ENCODE measurements at regions not wholly inside any gene's neighbourhood (a gene's known extent, or its start where the extent isn't known, plus 50 kb on each side); places are given as distances from the start of the nearest gene placed in this dataset.
"Not testable (repeated sequence)": the region's sequence is repeated elsewhere in the genome, so short reads cannot be mapped to it uniquely, and the experiment has no call there.

DNA sequence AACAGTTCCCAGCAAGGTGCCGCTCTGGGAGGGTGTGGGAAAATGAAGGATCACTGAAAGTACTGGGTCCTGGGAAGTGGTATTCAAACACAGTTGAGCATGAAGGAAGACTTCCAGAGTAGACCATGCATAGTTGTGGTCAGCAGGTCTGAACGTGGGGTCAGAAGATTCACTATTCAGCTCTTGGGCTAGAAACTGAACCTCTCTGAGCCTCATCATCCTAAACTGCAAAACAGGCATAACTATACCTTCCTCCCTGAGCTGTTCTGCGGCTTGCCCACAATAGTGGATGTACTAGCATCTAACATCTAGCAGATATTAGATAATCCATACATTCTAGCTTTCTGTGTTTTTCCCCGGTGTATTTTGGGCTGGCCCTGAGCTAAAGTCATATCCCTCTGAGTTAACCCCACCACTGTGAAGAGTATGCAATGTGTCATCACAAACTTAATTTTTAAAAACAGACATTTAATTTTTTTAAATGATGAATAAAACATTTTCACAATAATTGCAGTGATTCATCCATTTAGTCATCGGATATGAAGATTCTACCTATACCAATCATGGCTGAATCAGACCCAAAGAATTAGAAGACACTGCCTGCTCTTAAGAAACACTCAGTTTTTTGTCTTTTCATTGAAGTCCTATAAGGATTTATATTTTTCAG lies 179.1 kb downstream of the BLID start:
- no peak for DNase-seq

DNA sequence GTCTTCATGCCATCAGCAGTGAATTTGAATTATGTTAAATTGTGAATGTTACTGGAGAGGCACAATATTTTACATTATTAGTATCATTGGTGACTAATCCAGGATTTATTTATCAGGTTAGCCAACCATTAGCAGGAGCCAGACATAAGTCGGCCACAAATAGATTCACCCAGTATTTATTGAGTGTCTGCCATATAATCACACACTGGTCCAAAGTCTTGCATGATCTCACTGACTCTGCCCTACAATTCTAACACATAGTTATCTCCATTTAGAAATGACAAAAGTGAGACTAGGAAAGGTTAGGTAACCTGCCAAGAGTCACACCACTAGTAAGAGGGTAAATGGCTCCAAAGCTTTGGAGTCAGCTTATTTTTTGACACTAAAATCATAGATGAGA lies 179.6 kb downstream of the BLID start:
- DNase-seq, result no peak

DNA sequence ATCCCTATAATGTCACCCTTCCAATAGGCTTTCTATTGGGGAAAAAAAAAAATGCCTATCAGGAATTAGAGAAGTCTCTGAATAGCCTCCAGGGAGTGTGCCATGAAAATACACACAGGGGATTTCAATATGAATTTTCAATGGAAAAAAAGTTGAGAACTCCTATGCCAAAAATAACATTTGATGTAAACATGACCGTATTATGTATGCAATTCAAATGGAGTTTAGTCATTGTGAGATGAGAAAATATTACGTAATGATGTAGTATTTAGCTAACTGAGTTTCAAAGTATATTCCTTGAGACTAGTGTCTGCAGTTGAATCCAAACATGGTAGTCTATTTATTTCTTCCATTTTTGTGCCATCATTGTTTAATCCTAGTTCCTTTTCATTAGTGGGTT lies 182.3 kb downstream of the BLID start:
- no peak for DNase-seq

DNA sequence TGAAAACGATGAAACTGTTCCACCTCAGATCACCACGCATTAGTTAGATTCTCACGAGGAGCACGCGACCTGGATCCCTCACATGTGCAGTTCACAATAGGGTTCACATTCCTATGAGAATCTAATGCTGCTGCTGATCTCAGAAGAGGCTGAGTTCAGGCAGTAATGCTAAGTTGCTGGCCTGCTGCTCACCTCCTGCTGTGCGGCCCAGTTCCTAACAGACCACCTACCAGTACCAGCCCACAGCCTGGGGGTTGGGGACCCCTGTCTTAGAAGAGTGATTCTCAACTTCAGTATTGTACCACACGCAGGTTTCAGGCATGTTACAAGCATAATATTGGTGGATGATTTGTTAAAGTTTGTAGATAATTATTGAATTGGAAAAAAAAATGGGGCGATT lies 182.7 kb downstream of the BLID start:
- DNase-seq, result no peak

DNA sequence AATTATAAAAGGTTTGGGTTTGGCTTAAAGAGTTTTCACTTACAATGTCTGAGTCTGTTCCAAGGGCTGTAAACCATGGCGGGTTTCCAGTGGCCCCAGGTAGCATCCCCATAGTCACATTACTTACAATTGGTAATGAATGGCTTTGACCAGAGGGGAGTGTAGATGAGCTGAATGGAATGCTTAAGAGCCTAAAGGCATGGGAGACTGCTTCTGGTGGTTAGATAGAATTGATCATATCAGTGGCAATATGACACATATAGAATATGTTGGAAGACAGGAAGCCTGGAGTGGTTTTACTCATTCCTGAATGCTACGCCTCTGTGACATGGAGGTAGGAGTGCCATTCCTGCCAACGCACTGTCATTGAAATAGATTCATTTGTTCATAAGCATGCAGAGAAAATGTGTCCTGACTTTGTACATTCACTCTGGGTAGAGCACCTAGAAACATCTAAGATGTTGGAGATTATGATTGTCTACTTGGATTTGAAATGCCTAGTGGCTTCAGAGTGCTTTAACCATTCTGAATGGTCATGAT lies 183.3 kb downstream of the BLID start:
- no peak for DNase-seq

DNA sequence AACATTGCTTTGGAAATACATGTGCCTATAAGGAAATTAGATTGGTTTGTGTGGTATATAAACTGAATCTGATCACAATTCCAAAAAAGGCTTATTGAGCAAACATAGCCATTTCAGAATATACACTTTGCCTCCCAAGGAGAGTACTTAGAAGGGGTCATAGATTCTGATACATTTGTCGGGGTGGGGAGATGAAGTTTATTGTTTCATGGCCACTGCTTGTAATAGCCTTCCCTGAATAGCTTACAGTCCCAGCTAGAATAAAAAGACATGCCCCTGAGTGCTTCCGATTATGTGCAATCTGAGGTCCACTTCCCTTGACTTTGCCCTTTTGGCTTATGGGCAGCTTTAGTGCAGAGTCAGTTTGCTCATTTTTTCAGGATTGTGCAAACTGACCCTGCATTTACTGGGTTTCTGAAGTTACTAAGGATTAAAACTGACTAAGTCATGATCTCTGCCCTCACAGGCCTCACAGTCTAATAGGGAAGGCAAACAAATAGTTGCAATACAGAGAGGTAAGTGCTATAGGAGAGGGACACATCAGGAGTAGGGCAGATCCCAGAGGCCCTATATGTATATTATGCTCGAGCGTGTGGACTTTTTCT lies 184.2 kb downstream of the BLID start:
- no peak for DNase-seq

DNA sequence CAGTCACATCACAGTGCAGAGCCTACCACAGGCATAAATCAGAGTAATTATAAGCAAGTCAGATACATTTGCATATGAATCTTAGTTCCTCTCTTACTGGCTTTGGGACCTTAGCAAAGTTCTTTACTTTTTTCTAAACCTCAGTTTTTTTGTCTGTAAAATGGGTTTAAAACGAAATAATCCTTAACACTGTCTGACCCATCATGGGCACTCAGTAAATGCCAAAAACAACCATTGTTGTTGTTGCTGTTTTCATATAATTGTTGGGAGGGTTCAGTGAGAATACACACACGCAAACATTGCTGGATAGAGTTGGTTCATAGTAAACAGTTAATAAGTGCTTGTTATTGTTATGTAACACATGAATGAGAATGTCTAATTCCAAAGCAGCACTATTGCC lies 184.9 kb downstream of the BLID start:
- DNase-seq, result no peak

DNA sequence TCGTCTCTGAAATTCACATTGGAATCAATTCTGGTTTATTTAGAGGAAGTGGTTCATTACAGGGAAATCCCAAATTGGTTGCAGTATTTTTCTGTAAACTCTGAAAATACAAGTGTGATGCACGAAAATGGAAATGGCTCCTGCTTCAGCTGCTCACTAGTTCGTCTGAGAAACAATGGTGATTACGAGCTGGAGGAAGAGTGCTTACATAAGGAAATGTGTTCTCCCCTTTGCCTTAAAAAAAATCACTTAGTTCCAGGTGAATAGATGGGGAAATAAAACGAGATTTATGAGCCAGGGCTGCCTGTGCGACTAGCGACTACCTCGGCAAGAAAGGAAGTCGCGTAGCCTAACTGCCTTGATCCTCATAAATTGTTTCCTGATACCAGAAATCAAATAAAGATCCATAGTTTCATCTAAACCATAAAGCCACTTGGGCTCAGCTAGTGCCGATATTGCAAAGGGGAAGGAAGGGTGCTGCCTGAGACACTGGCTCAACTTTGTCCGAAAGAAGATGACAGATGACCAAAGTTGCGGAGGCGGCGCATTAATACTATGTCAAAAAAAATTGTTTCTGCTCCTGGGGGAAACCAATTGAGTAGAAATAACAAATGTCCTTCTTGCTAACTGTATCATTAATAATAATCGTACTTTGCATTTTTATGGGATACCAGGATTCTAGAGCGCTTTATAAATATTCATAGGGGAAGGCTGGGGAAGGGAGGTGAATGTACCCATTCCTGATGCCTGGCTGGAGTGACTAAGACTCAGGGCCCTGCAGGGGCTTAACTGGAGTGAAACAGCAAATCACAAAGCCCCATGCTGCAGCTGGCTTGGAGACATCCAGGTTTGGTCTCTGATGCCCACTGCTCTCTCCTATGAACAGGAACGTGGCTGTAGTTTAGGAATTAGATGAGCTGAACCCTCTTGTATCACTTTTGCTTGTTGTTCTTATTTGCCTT lies 185.7 kb downstream of the BLID start:
- DNase-seq, result peak; percentile 34

DNA sequence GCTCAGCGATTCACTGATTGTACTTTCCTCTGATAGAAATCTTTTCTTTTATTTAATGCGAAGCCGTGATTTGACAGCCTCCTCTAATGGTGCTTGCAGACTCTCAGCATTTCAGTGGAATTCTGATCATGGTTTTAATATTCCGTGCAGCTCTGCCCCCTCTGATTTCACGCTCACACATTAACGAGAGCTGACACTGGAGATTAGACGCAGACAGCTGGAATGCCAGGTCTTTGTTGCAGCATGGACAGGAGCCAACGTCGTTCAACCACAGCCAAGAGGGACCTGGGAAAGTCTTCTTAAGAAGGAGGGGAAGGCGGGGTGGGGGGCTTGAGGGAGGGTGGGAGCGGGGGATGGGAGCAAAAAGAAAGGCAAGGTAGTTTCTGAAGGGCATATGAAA lies 186.4 kb downstream of the BLID start:
- peak; percentile 81 for DNase-seq

DNA sequence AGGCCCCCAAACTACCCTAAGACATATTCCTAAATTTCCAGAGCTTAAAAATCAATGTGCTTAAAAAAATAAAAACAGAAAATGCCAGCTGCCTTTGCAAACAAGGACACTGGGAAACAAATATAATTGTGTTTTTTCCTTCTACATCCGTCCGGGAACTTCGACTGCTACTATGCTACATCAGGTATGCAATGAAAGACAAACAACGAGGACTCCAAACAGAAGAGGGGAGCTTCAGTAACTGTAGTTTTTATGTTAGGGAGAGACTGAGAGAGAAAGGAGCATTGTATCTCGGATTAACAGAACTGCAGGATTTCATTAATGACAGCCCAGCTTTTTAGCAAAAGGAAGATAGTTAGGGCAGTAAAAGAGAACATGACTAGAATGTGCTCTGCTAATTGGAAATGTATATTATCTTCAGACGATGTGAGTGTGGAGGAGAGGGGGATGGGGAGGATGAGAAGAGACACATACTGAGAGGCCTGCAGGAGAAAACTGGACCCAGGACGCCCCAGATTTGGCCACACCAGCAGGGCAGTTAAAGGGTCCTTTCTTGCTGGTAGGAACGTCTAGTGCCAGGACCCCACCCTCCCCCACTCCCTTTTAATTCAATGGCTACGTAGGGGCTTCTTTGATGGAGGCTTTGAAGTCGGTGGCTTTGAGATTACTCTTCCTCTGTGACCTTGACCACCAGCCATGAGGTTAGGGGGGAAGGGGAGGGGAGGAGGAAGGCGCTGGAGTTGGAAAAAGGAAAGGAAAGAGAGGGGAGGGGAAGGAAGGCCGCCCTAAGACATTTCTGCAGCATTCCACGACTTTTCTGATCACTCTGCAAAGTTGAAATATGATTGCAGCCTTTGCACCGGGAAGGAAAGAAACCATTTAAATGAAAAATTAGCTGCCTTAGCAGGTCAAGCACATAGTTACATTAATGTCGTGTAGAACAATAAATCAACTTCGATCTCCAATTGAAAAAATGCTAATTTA lies 187.1 kb downstream of the BLID start:
- DNase-seq, result peak; percentile 44

DNA sequence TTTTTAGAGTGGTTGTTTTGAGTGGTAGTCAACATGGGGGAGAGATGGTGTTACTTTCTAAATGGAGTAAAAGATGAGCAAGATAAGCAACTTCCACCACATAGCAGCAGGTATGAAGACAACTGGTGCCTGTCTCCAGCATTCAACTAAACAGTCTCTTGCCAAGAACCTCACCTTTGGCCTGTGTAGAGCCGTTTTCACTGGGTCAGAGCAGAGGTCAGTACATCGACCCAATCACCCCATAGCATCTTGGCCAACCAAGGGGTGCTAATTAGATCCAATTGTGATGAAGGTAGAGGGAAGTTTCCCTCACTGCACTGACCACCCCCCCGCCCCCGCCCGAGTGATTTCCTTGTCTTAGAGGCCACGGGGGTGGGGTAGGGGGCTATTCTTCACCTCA lies 188.2 kb downstream of the BLID start:
- DNase-seq, result no peak

DNA sequence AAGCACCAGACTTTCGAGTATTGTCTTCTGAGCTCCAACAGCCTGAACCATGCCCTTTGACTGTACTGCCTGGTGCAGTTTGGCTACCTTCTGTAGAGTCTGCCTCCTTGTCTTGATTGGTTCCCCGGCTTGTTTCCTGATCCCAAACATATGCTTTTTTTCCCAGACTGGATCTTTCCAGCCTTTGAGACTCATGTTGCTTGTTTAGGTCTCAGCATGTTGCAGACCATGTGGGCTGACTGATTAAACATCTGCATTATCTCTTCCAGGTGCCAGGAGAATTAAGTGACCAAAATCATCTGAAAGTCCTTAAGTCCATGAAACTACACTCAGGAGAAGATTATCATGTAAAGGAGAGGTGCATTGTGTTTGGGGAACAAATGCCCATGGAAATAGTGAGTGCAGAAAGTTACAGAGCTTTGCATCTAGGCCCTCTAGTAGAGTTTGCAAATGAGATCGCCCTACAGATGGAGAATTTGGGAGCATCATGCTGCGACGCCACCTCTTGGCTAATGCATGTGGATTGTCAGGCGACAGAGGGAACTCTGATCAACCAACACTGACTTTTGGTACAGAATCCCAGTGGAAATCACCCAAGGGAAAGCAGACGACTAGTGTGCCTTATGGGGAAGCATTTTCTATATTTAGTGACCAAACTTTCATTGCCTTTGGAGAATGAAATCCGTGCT lies 188.8 kb downstream of the BLID start:
- DNase-seq, result no peak

DNA sequence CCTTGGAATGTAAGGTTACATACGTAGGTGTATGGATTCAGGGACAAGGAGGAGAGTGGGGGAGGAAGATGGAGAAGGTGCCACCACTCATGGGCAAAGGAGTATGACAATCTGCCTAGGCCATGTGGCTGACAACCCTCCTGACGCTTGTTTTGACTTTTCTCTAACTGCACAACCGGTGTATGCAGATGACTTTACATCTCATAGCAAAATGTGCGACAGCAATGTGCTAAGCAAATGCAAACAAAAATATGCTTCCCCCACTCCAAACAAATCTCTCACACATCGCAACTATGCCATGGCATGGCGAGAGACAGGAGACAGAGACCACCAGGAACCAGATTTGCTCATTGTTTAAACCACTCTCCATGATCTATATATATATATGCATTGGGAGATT lies 191.8 kb downstream of the BLID start:
- no peak for DNase-seq

DNA sequence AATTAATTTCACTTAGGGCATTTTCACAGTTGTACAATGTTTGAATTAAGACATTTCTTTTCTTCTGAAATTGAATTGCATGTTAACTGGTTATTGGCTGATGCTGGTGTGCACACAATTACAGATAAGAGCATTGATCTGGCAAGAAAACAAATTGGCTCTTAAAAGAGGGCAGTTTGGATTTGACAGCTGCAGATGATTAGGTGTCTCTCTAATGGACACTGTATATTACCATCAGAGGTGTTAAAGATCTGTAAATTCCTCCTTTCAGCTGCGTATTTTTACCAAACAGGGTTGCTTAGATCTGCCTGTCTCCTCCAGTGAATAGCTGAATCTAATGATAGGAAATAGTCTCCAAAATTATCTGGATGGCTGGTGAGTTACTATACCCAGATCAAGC lies 198.5 kb downstream of the BLID start:
- DNase-seq, result no peak

DNA sequence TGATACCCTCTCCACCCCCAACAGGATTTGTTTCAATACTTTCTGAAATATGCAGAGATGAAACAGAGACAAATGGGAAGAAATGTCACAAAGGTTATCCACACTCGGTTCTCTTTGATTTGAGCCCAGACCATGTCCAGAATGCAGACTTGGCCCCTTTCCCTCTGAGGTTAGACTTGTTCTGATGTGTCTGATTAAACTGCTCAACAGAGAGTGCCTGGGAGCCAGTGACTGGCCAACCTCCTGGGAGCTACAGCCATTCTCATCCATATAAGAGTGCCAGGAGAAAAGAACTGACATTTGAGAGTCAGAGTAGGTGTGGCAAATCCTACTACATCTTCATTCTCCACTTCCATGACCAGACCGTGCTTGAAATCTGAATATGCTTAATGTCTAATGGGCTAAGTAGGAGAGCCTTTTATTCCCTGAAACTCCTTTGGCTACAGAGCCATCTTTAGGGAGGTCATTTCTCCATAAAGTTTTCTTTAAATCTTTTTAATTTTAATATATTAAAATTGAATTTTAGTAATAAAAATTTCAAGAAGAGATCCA lies 201.4 kb downstream of the BLID start:
- DNase-seq, result no peak

DNA sequence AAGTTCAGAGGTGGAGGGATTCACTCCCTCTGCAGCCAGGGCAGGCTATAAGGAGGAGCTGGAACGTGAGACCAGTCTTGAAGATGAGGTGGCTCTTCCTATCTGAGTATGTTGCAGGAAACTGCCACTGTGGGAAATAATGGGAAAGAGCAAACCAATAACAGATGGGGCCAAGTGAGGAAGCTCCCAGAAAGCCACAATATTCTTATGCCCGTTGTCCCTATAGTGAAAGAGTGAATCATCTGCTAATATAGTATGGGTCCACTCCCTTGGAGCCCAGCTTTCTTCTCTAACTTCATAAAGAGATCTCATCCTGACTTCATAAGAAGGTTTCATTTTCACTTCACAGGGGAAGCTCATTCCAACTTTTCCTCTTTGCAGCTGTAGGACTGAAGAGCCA lies 206.4 kb downstream of the BLID start:
- no peak for DNase-seq

DNA sequence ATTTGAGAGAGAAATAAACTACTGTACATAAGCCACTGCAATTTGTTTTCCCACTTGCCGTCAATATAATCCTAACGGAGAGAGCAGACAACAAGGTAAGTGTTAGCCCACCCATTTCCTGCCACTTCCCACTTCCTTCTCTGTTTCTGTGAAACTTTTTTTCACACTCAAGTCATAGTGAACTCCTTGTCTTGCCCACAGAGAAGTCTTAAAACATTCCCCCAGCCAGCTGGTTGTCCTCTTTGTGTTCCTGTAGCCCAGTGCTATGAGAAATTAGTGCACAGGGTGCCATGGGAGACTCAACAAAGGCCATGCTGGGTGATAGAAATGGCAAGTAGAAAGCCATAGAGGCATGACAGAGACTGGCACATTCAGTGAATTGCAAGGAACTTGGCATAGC lies 208.6 kb downstream of the BLID start:
- no peak for DNase-seq

DNA sequence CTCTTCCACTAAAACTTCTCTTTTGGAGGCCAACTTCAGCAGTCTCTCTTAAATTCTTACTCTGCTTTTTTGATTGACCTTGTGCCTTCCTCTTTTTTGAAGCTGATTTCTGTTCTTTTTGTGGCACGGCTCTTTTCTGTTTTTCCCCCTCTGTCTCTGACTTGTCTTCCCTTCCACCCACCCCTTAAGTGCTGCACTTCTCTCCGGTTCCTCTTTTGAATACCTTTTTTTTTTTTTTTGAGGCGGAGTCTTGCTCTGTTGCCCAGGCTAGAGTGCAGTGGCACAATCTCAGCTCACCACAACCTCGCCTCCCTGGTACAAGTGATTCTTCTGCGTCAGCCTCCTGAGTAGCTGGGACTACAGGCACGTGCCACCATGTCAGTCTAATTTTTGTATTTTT lies 211.9 kb downstream of the BLID start:
- no peak for DNase-seq

DNA sequence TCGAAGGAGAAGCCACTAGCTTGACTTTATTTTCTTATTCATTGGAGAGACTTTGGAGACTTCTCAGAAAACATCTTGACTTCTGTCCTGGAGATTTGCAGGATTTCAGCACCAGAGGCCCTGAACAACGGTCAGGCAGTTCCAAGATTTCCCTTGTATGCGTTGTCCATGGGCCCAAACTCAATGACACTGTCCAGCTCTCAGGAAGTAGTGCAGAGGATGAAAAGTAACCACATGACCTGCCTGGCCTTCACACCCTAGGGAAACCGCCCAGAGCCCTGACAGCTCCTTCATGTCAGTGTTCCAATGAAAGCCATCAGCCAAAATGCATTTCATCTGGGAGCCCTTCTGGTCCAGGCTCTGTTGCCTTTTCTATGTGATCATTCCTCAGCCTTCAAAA lies 214.1 kb downstream of the BLID start:
- no peak for DNase-seq

DNA sequence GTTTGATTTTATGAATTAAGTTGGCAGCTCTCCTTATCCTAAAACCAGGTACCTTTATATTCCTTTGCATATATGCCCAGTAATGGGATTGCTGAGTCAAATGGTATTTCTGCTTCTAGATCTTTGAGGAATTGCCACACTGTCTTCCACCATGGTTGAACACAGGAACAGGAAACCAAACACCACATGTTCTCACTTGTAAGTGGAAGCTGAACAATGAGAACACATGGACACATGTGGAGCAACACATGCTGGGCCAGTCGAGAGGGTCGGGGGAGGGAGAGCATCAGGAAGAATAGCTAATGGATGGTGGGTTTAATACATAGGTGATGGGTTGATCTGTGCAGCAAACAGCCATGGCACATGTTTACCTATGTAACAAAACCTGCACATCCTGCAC lies 214.6 kb downstream of the BLID start:
- not testable (repeated sequence) for DNase-seq

DNA sequence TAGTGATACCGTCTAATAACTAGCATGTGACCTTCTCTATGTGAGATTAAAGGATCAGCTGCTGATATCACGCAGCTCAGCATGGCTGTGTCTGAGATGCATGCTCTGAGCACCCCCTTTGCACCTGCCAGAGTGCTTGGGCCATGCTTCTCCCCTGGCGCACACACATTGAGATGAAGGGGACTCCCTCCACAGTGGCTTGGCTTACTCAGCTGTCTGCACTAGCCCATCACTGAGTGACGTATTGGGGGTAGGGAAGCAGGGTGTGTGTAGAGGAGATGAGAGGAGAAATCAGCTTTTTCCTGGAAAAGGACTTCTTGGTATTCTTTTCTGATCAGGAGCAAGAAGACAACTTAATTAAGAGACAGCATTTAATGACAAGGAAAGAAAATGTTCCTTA lies 216.5 kb downstream of the BLID start:
- no peak for DNase-seq

DNA sequence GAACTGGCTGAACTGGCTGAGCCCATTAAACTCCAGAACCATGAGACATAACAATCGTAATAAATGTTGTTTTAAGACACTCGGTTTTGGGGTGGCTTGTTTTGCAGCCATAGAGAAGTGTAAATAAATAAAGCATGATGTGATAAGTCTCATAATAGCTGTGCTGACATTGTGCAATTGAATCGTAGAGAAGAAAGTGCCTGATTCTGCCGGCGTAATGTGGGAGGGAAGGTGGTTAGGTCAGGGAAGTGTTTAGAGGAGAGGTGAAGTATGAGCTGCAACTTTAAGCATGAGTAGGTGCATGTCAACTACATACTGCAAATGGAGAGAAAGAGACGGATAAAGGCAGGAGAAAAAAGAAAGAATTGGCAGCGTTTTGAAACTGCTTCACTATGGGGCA lies 217.1 kb downstream of the BLID start:
- no peak for DNase-seq

Data from right hindlimb (tissue), 1 donor.